GM12873 (cell line): ENCODE measurements at regions not wholly inside any gene's neighbourhood (a gene's known extent, or its start where the extent isn't known, plus 50 kb on each side); places are given as distances from the start of the nearest gene placed in this dataset.

Source experiments
- CTCF ChIP-seq: IDR thresholded peaks from 2 replicates; pipeline ENCODE4 v1.5.1; 2012; ENCODE audit warnings: low read depth, mild to moderate bottlenecking, moderate library complexity, low read length, control low read depth; ENCODE audit not compliant: insufficient read depth; ENCODE audit errors: missing control alignments

GRCh38 chr10:61279400-61279799 lies 173.8 kb downstream of the TMEM26 start:
- no peak for TF ChIP-seq CTCF

- TF ChIP-seq CTCF = no peak
Measured at GRCh38 chr10:61278556-61278955, 174.6 kb downstream of the TMEM26 start.

- TF ChIP-seq CTCF = no peak
Measured at GRCh38 chr10:61272781-61273180, 180.4 kb downstream of the TMEM26 start.

GRCh38 chr10:61271127-61271780 lies 181.9 kb downstream of the TMEM26 start:
- TF ChIP-seq CTCF = no peak

- TF ChIP-seq CTCF = no peak
Measured at GRCh38 chr10:61263518-61263917, 189.7 kb downstream of the TMEM26 start.

GRCh38 chr10:61262486-61263261 lies 190.5 kb downstream of the TMEM26 start:
- TF ChIP-seq CTCF = no peak

- TF ChIP-seq CTCF = no peak
Measured at GRCh38 chr10:61257956-61258496, 195.2 kb downstream of the TMEM26 start.
